HUES6 (cell line): ENCODE measurements at regions not wholly inside any gene's neighbourhood (a gene's known extent, or its start where the extent isn't known, plus 50 kb on each side); places are given as distances from the start of the nearest gene placed in this dataset.
"Not testable (repeated sequence)": the region's sequence is repeated elsewhere in the genome, so short reads cannot be mapped to it uniquely, and the experiment has no call there.

Experiments used
- H3K27ac ChIP-seq: 2 replicates; pipeline ENCODE4 v1.7.0; 2013; ENCODE audit warnings: low read depth, mild to moderate bottlenecking, low read length, inconsistent platforms
- H3K27me3 ChIP-seq: 2 replicates; pipeline ENCODE4 v1.6.1; 2013; ENCODE audit warnings: low read length; ENCODE audit not compliant: control insufficient read depth, insufficient read depth
- H3K36me3 ChIP-seq: 2 replicates; pipeline ENCODE4 v1.6.1; 2013; ENCODE audit warnings: low read length; ENCODE audit not compliant: control insufficient read depth, insufficient read depth
- H3K4me1 ChIP-seq: 2 replicates; pipeline ENCODE4 v1.6.1; 2013; ENCODE audit warnings: low read length; ENCODE audit not compliant: control insufficient read depth, insufficient read depth
- H3K4me3 ChIP-seq: 2 replicates; pipeline ENCODE4 v1.5.1; 2013; ENCODE audit warnings: low read depth, low read length
- H3K9ac ChIP-seq: one replicate; pipeline ENCODE4 v1.6.1; 2013; ENCODE audit warnings: mild to moderate bottlenecking, low read length
- H3K9me3 ChIP-seq: 2 replicates; pipeline ENCODE4 v1.6.1; 2013; ENCODE audit warnings: low read depth, low read length; ENCODE audit not compliant: control insufficient read depth, insufficient read depth

GRCh38 chr2:7876445-7876844 lies 805.4 kb upstream of the ID2 start:
- Histone ChIP-seq H3K27ac (peak overlapping the region; percentile 84; the same call in 1 of the 2 replicates), H3K4me1 (peaks cover 36% of the 10 kb centered on the region), H3K36me3 (peaks cover 21% of the 10 kb centered on the region), H3K4me3 (peak overlapping the region; percentile 60), H3K9ac (peak overlapping the region; percentile 97)
- H3K27me3 ChIP-seq, H3K9me3 ChIP-seq: not testable (repeated sequence)

- Histone ChIP-seq H3K4me1 (peaks cover 32% of the 10 kb centered on the region), H3K36me3 (peaks cover 39% of the 10 kb centered on the region), H3K9ac (peak overlapping the region; percentile 91), H3K27ac (peak overlapping the region; percentile 69), H3K4me3 (peak overlapping the region; percentile 64)
- H3K27me3 ChIP-seq, H3K9me3 ChIP-seq: not testable (repeated sequence)
Measured at GRCh38 chr2:7878266-7878665, 803.6 kb upstream of the ID2 start.

GRCh38 chr2:7878786-7879482 lies 802.9 kb upstream of the ID2 start:
- H3K36me3 ChIP-seq: peaks cover 46% of the 10 kb centered on the region
- peak overlapping the region; percentile 63 for H3K4me3 ChIP-seq
- H3K9ac ChIP-seq: peak overlapping the region; percentile 95
- H3K27me3 ChIP-seq: no peaks in the 10 kb centered on the region; the same call in 1 of the 2 replicates
- H3K4me1 ChIP-seq: peaks cover 30% of the 10 kb centered on the region
- peak overlapping the region; percentile 91 for H3K27ac ChIP-seq
- H3K9me3 ChIP-seq: no peaks in the 10 kb centered on the region

- Histone ChIP-seq H3K9ac (peak overlapping the region; percentile 95), H3K36me3 (peaks cover 51% of the 10 kb centered on the region), H3K9me3 (no peaks in the 10 kb centered on the region), H3K27ac (peak overlapping the region; percentile 91), H3K4me3 (peak overlapping the region; percentile 63), H3K4me1 (peaks cover 30% of the 10 kb centered on the region), H3K27me3 (no peaks in the 10 kb centered on the region)
Measured at GRCh38 chr2:7879483-7879835, 802.4 kb upstream of the ID2 start.

GRCh38 chr2:7880126-7880525 lies 801.7 kb upstream of the ID2 start:
- H3K36me3 ChIP-seq: peaks cover 57% of the 10 kb centered on the region
- H3K9me3 ChIP-seq: no peaks in the 10 kb centered on the region
- peak overlapping the region; percentile 95 for H3K9ac ChIP-seq
- H3K27ac ChIP-seq: peak overlapping the region; percentile 91
- H3K4me1 ChIP-seq: peaks cover 34% of the 10 kb centered on the region
- peak overlapping the region; percentile 63 for H3K4me3 ChIP-seq
- no peaks in the 10 kb centered on the region for H3K27me3 ChIP-seq

GRCh38 chr2:7880566-7880965 lies 801.3 kb upstream of the ID2 start:
- Histone ChIP-seq H3K9me3 (no peaks in the 10 kb centered on the region), H3K9ac (peak overlapping the region; percentile 95), H3K36me3 (peaks cover 61% of the 10 kb centered on the region), H3K27me3 (no peaks in the 10 kb centered on the region), H3K27ac (peak overlapping the region; percentile 91), H3K4me1 (peaks cover 38% of the 10 kb centered on the region), H3K4me3 (peak overlapping the region; percentile 63)

DNA sequence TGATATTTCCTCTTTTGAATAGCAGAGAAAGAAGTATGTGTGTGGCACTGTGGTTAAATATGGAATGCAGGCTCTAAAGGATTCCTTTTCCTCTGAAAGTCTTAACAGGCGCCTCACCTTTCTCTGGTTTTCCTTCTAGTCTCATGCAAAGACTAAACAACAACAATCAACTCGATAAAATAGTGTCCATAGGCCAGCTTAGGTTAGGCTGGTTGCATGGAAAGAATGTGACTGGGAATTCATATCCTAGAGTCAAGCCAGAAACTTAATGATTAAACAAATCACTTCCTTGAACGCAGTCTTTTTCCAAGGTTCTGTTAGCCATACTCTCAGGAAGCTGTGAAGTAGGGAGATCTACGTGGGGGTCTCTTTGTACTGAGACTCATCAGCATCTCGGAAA lies 800.8 kb upstream of the ID2 start:
- peaks cover 66% of the 10 kb centered on the region for H3K36me3 ChIP-seq
- peaks cover 38% of the 10 kb centered on the region for H3K4me1 ChIP-seq
- H3K27ac ChIP-seq: peak overlapping the region; percentile 74
- H3K27me3 ChIP-seq: no peaks in the 10 kb centered on the region
- peak overlapping the region; percentile 63 for H3K4me3 ChIP-seq
- no peaks in the 10 kb centered on the region for H3K9me3 ChIP-seq
- H3K9ac ChIP-seq: peak overlapping the region; percentile 10

DNA sequence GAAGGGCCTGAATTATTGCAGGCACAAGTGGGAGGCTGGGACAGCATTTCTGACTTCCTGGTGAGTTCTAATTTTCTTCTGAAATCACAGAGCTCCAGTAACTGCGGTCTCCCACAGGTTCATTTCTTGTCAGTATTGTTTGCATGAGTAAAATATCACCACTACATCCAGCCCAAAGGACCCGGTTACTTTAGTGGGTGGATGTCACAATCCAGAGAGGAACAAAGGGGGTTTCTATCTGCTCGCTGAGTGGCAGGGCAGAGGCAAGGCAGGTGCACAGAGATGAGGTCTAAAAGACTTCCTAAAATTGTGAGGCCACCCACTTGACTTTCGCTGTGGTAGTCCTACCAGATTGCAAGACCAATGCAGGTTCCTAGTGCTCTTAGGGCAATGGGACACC lies 800.4 kb upstream of the ID2 start:
- Histone ChIP-seq H3K27me3 (no peaks in the 10 kb centered on the region), H3K27ac (peak overlapping the region; percentile 74), H3K9me3 (no peaks in the 10 kb centered on the region), H3K9ac (no peak overlapping the region), H3K4me1 (peaks cover 40% of the 10 kb centered on the region), H3K4me3 (peak overlapping the region; percentile 63), H3K36me3 (peaks cover 70% of the 10 kb centered on the region)

DNA sequence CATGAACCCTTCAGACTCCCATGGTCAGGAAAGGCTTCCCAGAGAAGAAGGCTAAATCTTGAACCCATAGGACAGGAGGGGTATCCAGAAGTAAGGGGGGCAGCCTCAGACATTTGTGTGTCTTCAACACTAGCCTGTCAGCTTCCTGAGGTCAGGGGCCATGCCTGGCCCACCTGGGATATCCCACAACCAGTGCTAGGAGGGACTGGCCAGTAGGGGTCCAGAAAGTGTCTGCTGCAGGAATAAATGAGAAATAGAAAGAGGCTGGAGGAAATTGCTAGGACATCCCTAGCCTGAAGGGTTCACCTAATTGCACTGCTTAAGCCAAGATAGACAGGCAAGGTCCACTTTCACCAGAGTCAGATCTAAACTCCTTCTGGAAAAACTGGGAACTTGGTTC lies 799.6 kb upstream of the ID2 start:
- peaks cover 78% of the 10 kb centered on the region for H3K36me3 ChIP-seq
- H3K27me3 ChIP-seq: no peaks in the 10 kb centered on the region
- H3K9me3 ChIP-seq: no peaks in the 10 kb centered on the region
- no peak overlapping the region for H3K4me3 ChIP-seq
- peaks cover 48% of the 10 kb centered on the region for H3K4me1 ChIP-seq
- no peak overlapping the region for H3K27ac ChIP-seq
- no peak overlapping the region for H3K9ac ChIP-seq

DNA sequence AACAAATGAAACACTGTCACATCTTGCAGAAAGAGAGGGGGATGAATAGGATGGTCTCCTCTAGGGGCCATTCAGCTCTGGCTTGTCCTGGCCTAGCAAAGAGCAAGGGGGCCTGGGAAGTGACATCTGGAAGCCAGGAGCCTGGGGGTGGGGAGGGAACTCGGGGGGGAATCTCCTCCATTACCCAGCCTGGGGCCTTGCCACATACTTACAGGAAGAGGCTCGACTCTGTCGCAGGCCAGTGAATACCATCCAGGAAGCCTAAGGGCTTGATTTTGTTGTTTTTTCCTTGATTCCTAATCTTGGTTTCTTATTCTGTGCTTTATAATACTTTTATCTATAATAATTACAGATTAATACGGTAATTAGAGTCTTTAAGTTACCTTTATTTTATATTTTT lies 797.5 kb upstream of the ID2 start:
- no peak overlapping the region for H3K27ac ChIP-seq
- H3K4me1 ChIP-seq: peaks cover 64% of the 10 kb centered on the region
- no peaks in the 10 kb centered on the region for H3K9me3 ChIP-seq
- H3K27me3 ChIP-seq: no peaks in the 10 kb centered on the region
- peaks cover 99% of the 10 kb centered on the region for H3K36me3 ChIP-seq
- no peak overlapping the region for H3K4me3 ChIP-seq
- H3K9ac ChIP-seq: no peak overlapping the region

- Histone ChIP-seq H3K27ac (no peak overlapping the region), H3K4me1 (peaks cover 59% of the 10 kb centered on the region)
Measured at GRCh38 chr2:7886666-7887065, 795.2 kb upstream of the ID2 start.

More at GRCh38 chr2:7886666-7887065, 795.2 kb upstream of the ID2 start:
- Histone ChIP-seq H3K36me3 (peaks cover 86% of the 10 kb centered on the region), H3K9ac (no peak overlapping the region), H3K9me3 (no peaks in the 10 kb centered on the region), H3K27me3 (no peaks in the 10 kb centered on the region), H3K4me3 (no peak overlapping the region)
